Right lobe of liver (tissue), 6 donors: ENCODE measurements at regions not wholly inside any gene's neighbourhood (a gene's known extent, or its start where the extent isn't known, plus 50 kb on each side); places are given as distances from the start of the nearest gene placed in this dataset.
A peak's percentile ranks its signal among the peaks of the same experiment; 100 is the strongest.

Experiments used
- ATAC-seq, 4 donors: fragments of 200-7000 bp; cut with Tn5 transposase; one replicate each; pipeline ENCODE4 v1.9.1; 2020; ENCODE audit warnings: mild to moderate bottlenecking in 4 of 4, moderate library complexity in 4 of 4
- DNase-seq, 3 donors: peaks; one replicate each; pipeline ENCODE4 v3.0.0-alpha.2; 2020
- H3K27ac ChIP-seq, 3 donors: fragments of 200-600 bp; one replicate each; pipeline ENCODE4 v1.8.0; 2022
- H3K27me3 ChIP-seq, 2 donors: fragments of 200-600 bp; one replicate each; pipeline ENCODE4 v1.8.0; 2022
- H3K36me3 ChIP-seq, 4 donors: fragments of 200-600 bp; sonication (generic) in 1 of 4; one replicate each; pipeline versions ENCODE4 v1.5.1 to v1.8.0; 2017 to 2022; ENCODE audit warnings: control low read depth in 1 of 4
- H3K4me1 ChIP-seq, 4 donors: fragments of 200-600 bp; sonication (generic) in 1 of 4; one replicate each; pipeline versions ENCODE4 v1.5.1 to v1.8.0; 2017 to 2022; ENCODE audit warnings: control low read depth in 1 of 4
- H3K4me3 ChIP-seq, 3 donors: fragments of 200-600 bp; one replicate each; pipeline ENCODE4 v1.8.0; 2022
- H3K9me3 ChIP-seq, 4 donors: fragments of 200-600 bp; sonication (generic) in 1 of 4; one replicate each; pipeline versions ENCODE4 v1.5.1 to v1.8.0; 2017 to 2022; ENCODE audit warnings: control low read depth in 1 of 4
- CTCF ChIP-seq, 4 donors: fragments of 200-600 bp in 3 of 4; fragments of 450-650 bp in 1 of 4; IDR thresholded peaks; one replicate each; pipeline versions ENCODE4 v1.5.1 to v1.8.0; 2016 to 2022; ENCODE audit warnings: antibody characterized with exemption in 4 of 4, mild to moderate bottlenecking in 2 of 4
- POLR2A ChIP-seq: fragments of 450-650 bp; IDR thresholded peaks from one replicate; pipeline ENCODE4 v1.6.1; 2017; ENCODE audit warnings: antibody characterized with exemption, mild to moderate bottlenecking
- WGBS: methylation state at CpG from one replicate; pipeline ENCODE4 v1.1.6; 2018; ENCODE audit warnings: low coverage, low lambda C conversion rate; ENCODE audit not compliant: insufficient coverage; ENCODE audit errors: missing lambda C conversion rate; 5-methylcytosine and 5-hydroxymethylcytosine counted together
- intact Hi-C, 2 donors: fragments of 100-400 bp; cut with DNase I; formaldehyde crosslinking; loops; one replicate each; pipeline versions ENCODE4 v1.11.2 to v1.14.1; 2022
- donor health status: DM: no; HTN: yes; CAD: no.
- donor health status: DM: no; HTN: no; CAD: no.
- donor health status: DM: no; HTN: no; CAD: no.
- donor health status: DM: no; HTN: yes; CAD: no.
- donor health status: DM: no; HTN: yes; CAD: no.

GRCh38 chr1:177723533-177723932, 246.3 kb downstream of the SEC16B start:
- no peak overlapping the region for H3K4me3 ChIP-seq
- no peaks in the 10 kb centered on the region for H3K36me3 ChIP-seq
- no peak overlapping the region for H3K27ac ChIP-seq
- no peak for DNase-seq
- H3K27me3 ChIP-seq, result no peaks in the 10 kb centered on the region
- no peaks in the 10 kb centered on the region for H3K4me1 ChIP-seq
- intact Hi-C loops, result no loop called here
- no peaks in the 10 kb centered on the region for H3K9me3 ChIP-seq
- no peak for TF ChIP-seq POLR2A
- TF ChIP-seq CTCF (IDR thresholded peaks at IDR 0.05), result no peak
- ATAC-seq, result no peak

- ATAC-seq (no peak), DNase-seq (no peak)
- WGBS, result 80% methylated on average over 16 of the region's 17 CpGs
- intact Hi-C loops, result no loop called here
- Histone ChIP-seq H3K27ac (no peak overlapping the region), H3K4me1 (peaks cover 0 to 10% (median 3%) of the 10 kb centered on the region in 4 donors), H3K36me3 (no peaks in the 10 kb centered on the region), H3K4me3 (no peak overlapping the region), H3K9me3 (no peaks in the 10 kb centered on the region), H3K27me3 (no peaks in the 10 kb centered on the region)
- TF ChIP-seq CTCF (IDR thresholded peaks at IDR 0.05), result no peak
- no peak for TF ChIP-seq POLR2A
Observed at GRCh38 chr1:177710696-177711620, 258.9 kb downstream of the SEC16B start.

DNA sequence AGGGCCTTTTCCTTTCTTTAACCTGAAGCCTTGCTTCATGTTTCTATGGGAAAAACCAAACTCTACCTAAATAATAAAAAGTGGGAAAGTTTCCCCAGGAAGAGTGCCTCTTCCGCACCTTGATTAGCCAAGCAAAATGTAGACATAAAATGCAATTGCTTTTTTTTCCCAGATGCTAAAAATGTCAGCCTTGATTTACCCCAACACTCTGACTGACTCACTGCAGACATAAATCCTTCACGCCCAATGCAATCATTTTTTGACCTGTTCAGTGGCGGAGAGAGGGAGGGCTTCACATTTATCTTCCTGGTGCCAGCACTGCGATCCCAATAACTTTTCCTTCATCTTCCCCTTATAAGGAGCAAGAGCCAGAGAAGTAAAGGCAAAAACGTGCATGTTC, 261.5 kb downstream of the SEC16B start:
- Histone ChIP-seq H3K36me3 (no peaks in the 10 kb centered on the region), H3K27ac (no peak overlapping the region), H3K4me3 (no peak overlapping the region), H3K9me3 (no peaks in the 10 kb centered on the region), H3K4me1 (peaks cover 0 to 17% (median 5%) of the 10 kb centered on the region in 4 donors), H3K27me3 (no peaks in the 10 kb centered on the region)
- TF ChIP-seq POLR2A (no peak), CTCF (IDR thresholded peaks at IDR 0.05) (no peak)
- ATAC-seq (no peak), DNase-seq (no peak)
- 83% methylated on average over 5 of the region's 5 CpGs for WGBS
- intact Hi-C loops, result no loop called here

DNA sequence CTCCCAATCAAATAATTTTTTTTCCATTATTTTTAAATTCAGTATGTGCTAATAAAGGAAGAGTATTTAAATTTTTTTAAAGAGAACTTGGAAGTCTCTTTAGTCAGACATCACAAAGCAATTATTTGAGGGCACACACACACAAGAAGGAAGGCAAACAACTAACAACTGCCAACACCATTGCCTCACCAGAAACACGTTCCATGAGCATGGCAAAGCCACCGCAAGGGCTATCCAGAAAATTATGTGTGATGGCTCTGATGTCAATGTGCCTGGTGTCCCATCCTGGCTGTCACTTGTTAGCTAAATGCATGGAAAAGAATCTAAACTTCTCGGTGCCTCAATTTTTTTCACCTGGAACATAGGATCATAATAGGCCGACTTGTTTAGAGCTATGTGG, 262.9 kb downstream of the SEC16B start:
- ATAC-seq (peak; percentile 85 to 93 (median 86)), DNase-seq (peak; percentile 25 to 78 (median 66))
- intact Hi-C loops, result no loop called here
- WGBS, result 31% methylated on average over 4 of the region's 4 CpGs
- no peak for TF ChIP-seq POLR2A
- no peak for TF ChIP-seq CTCF (IDR thresholded peaks at IDR 0.05)
- no peaks in the 10 kb centered on the region for H3K9me3 ChIP-seq
- peaks cover 0 to 25% (median 10%) of the 10 kb centered on the region in 4 donors for H3K4me1 ChIP-seq
- H3K36me3 ChIP-seq, result no peaks in the 10 kb centered on the region
- H3K27me3 ChIP-seq, result no peaks in the 10 kb centered on the region
- no peak overlapping the region for H3K27ac ChIP-seq
- no peak overlapping the region for H3K4me3 ChIP-seq
